ENCODE measurements at regions not wholly inside any gene's neighbourhood (a gene's known extent, or its start where the extent isn't known, plus 50 kb on each side); places are given as distances from the start of the nearest gene placed in this dataset.

- no peaks in the 10 kb centered on the region for H3K36me3 ChIP-seq
- peak overlapping the region; percentile 15 for H3K27ac Mint-ChIP-seq
- H3K79me2 ChIP-seq (ENCODE audit: low read depth), result no peaks in the 10 kb centered on the region
- peaks cover 12% of the 10 kb centered on the region for H3K27me3 Mint-ChIP-seq (ENCODE audit: insufficient read depth, low read depth)
- peaks cover 41% of the 10 kb centered on the region for H3K4me1 ChIP-seq
- H3K4me1 Mint-ChIP-seq, result peaks cover 56% of the 10 kb centered on the region
- H3K4me2 ChIP-seq, result peak overlapping the region; percentile 47
- no peaks in the 10 kb centered on the region for H3K36me3 Mint-ChIP-seq
- peaks cover 34% of the 10 kb centered on the region for H3K27me3 ChIP-seq
- no peak overlapping the region for H2AFZ ChIP-seq (replicated peaks)
- H3K27ac ChIP-seq, result no peak overlapping the region
- no peak overlapping the region for H3K4me3 ChIP-seq
- no peak overlapping the region for H3K9ac ChIP-seq
- H3K9me3 ChIP-seq (ENCODE audit: low read depth), result no peaks in the 10 kb centered on the region
- H3K4me3 Mint-ChIP-seq, result no peak overlapping the region
- peaks cover 5% of the 10 kb centered on the region for H4K20me1 ChIP-seq (ENCODE audit: low read depth)
- peaks cover 6% of the 10 kb centered on the region for H3K9me3 Mint-ChIP-seq
- TF ChIP-seq EZH2 (IDR thresholded peaks at IDR 0.05), result no peak
- TF ChIP-seq, protein P1, sequence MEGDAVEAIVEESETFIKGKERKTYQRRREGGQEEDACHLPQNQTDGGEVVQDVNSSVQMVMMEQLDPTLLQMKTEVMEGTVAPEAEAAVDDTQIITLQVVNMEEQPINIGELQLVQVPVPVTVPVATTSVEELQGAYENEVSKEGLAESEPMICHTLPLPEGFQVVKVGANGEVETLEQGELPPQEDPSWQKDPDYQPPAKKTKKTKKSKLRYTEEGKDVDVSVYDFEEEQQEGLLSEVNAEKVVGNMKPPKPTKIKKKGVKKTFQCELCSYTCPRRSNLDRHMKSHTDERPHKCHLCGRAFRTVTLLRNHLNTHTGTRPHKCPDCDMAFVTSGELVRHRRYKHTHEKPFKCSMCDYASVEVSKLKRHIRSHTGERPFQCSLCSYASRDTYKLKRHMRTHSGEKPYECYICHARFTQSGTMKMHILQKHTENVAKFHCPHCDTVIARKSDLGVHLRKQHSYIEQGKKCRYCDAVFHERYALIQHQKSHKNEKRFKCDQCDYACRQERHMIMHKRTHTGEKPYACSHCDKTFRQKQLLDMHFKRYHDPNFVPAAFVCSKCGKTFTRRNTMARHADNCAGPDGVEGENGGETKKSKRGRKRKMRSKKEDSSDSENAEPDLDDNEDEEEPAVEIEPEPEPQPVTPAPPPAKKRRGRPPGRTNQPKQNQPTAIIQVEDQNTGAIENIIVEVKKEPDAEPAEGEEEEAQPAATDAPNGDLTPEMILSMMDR (IDR thresholded peaks at IDR 0.05), result no peak
- TF ChIP-seq EZH2phosphoT487 (IDR thresholded peaks at IDR 0.05), result no peak
- peak; percentile 54 for DNase-seq (ENCODE audit: low spot score)
- peaks cover 12% of the 10 kb centered on the region for H3F3A ChIP-seq (ENCODE audit: low read depth)
Measured at GRCh38 chr13:53238261-53238660, 209.6 kb downstream of the OLFM4 start.

DNA sequence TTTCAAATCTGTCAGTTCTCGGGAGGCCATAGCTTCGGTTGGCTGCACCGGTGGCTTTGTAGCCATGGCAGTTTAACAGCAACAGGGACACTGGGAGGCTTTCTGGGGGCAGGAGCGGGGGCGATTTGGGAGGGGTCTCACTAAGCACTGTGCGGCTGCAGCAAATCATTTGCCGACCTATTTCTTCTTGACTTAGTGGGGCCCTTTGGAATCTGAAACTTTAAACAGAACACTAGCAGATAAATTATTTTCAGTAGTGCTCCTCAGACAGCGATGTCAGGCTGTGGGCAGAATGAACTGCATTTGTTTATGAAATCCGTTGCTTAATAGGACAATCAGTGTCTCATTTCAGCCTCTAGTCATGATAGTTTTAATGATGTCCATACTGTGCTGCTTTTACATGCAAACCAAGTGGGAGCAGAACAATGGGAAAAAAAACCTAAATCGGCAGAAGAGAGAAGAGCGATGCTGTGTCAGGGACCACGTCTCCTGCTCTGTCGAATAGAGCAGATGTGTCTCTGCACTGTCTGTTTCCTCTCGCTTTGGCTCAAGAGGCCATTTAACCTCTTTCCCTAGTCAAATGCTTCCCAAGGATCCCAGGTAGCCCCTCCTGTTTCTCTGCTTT, 211.9 kb downstream of the OLFM4 start:
- no peaks in the 10 kb centered on the region for H3K9me3 ChIP-seq (ENCODE audit: low read depth)
- H3K4me3 ChIP-seq, result no peak overlapping the region
- H2AFZ ChIP-seq (replicated peaks), result no peak overlapping the region
- TF ChIP-seq EZH2 (IDR thresholded peaks at IDR 0.05), result no peak
- TF ChIP-seq EZH2phosphoT487 (IDR thresholded peaks at IDR 0.05), result no peak
- TF ChIP-seq, protein P1 (IDR thresholded peaks at IDR 0.05), result no peak
- peaks cover 41% of the 10 kb centered on the region for H3K4me1 ChIP-seq
- no peak overlapping the region for H3K9ac ChIP-seq
- Mint-ChIP-seq H3K36me3 (no peaks in the 10 kb centered on the region), H3K4me3 (peak overlapping the region; percentile 57), H3K27me3 (ENCODE audit: insufficient read depth, low read depth) (peaks cover 12% of the 10 kb centered on the region), H3K9me3 (peaks cover 6% of the 10 kb centered on the region), H3K4me1 (peaks cover 56% of the 10 kb centered on the region), H3K27ac (peak overlapping the region; percentile 51)
- peaks cover 5% of the 10 kb centered on the region for H4K20me1 ChIP-seq (ENCODE audit: low read depth)
- peaks cover 32% of the 10 kb centered on the region for H3K27me3 ChIP-seq
- peaks cover 12% of the 10 kb centered on the region for H3F3A ChIP-seq (ENCODE audit: low read depth)
- DNase-seq (ENCODE audit: low spot score), result no peak
- H3K27ac ChIP-seq, result no peak overlapping the region
- H3K4me2 ChIP-seq, result no peak overlapping the region
- no peaks in the 10 kb centered on the region for H3K36me3 ChIP-seq
- H3K79me2 ChIP-seq (ENCODE audit: low read depth), result no peaks in the 10 kb centered on the region

DNA sequence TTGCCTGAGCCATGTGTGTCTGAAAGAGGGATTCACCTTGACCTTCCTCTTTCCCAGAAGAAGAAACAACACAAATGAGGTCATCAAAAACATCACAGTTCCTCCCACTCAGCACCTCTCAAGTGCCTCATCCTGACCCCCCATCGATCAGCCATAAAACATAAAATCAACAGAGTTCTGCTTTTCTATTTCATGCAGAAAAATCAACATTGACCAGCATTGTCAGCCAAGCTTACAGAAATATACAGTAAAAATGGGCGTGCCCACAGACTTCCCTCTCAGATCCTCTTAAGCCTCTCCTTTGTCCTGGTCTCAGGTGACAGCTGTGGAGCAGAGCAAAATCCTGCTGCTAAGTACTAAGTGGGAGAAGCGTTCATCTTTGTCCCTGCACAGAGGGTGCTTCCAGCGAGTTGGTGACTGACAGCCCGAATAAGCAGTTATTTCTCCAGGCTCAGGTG, 213.3 kb downstream of the OLFM4 start:
- Histone ChIP-seq H2AFZ (replicated peaks) (no peak overlapping the region), H3K79me2 (ENCODE audit: low read depth) (no peaks in the 10 kb centered on the region), H3K4me2 (peak overlapping the region; percentile 40), H3K27ac (no peak overlapping the region), H3K27me3 (peaks cover 19% of the 10 kb centered on the region), H3K4me1 (peaks cover 41% of the 10 kb centered on the region), H4K20me1 (ENCODE audit: low read depth) (peaks cover 5% of the 10 kb centered on the region), H3F3A (ENCODE audit: low read depth) (peaks cover 12% of the 10 kb centered on the region), H3K9me3 (ENCODE audit: low read depth) (no peaks in the 10 kb centered on the region), H3K9ac (no peak overlapping the region), H3K4me3 (no peak overlapping the region), H3K36me3 (no peaks in the 10 kb centered on the region)
- peak; percentile 56 for DNase-seq (ENCODE audit: low spot score)
- H3K9me3 Mint-ChIP-seq, result peaks cover 2% of the 10 kb centered on the region
- H3K36me3 Mint-ChIP-seq, result no peaks in the 10 kb centered on the region
- TF ChIP-seq EZH2phosphoT487 (IDR thresholded peaks at IDR 0.05) (no peak), EZH2 (IDR thresholded peaks at IDR 0.05) (no peak)
- TF ChIP-seq, protein P1 (IDR thresholded peaks at IDR 0.05), result no peak
- H3K27ac Mint-ChIP-seq, result peak overlapping the region; percentile 42
- peaks cover 12% of the 10 kb centered on the region for H3K27me3 Mint-ChIP-seq (ENCODE audit: insufficient read depth, low read depth)
- no peak overlapping the region for H3K4me3 Mint-ChIP-seq
- H3K4me1 Mint-ChIP-seq, result peaks cover 54% of the 10 kb centered on the region
